ENCODE measurements at regions not wholly inside any gene's neighbourhood (a gene's known extent, or its start where the extent isn't known, plus 50 kb on each side); places are given as distances from the start of the nearest gene placed in this dataset.
"Not testable (repeated sequence)": the region's sequence is repeated elsewhere in the genome, so short reads cannot be mapped to it uniquely, and the experiment has no call there.

DNA sequence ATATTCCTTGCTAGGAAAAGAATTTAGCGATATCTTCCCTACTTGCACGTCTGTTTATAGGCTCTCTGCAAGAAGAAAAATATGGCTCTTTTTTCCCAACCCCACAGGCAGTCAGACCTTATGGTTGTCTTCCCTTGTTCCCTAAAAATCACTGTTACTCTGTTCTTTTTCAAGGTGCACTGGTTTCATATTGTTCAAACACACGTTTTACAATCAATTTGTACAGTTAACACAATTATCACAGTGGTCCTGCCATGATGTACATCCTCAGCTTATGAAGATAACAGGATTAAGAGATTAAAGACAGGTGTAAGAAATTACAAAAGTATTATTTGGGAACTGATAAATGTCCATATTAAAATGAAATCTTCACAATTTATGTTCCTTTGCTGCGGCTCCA lies 51.7 kb upstream of the MORC3 start:
- TF ChIP-seq, protein P1, sequence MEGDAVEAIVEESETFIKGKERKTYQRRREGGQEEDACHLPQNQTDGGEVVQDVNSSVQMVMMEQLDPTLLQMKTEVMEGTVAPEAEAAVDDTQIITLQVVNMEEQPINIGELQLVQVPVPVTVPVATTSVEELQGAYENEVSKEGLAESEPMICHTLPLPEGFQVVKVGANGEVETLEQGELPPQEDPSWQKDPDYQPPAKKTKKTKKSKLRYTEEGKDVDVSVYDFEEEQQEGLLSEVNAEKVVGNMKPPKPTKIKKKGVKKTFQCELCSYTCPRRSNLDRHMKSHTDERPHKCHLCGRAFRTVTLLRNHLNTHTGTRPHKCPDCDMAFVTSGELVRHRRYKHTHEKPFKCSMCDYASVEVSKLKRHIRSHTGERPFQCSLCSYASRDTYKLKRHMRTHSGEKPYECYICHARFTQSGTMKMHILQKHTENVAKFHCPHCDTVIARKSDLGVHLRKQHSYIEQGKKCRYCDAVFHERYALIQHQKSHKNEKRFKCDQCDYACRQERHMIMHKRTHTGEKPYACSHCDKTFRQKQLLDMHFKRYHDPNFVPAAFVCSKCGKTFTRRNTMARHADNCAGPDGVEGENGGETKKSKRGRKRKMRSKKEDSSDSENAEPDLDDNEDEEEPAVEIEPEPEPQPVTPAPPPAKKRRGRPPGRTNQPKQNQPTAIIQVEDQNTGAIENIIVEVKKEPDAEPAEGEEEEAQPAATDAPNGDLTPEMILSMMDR (IDR thresholded peaks at IDR 0.05): not testable (repeated sequence)
- not testable (repeated sequence) for TF ChIP-seq POLR2A, POLR2AphosphoS5 (IDR thresholded peaks at IDR 0.05)
